Osteocyte (in vitro differentiated cells): ENCODE measurements at regions not wholly inside any gene's neighbourhood (a gene's known extent, or its start where the extent isn't known, plus 50 kb on each side); places are given as distances from the start of the nearest gene placed in this dataset.

Source experiments
- DNase-seq: peaks from one replicate; pipeline ENCODE4 v3.0.0; 2021; ENCODE audit warnings: mixed read lengths; ENCODE audit not compliant: unreplicated experiment; ENCODE audit errors: extremely low spot score
- H3K27ac Mint-ChIP-seq: one replicate; pipeline ENCODE4 v1.8.0; 2021; ENCODE audit warnings: mild to moderate bottlenecking, mixed read lengths; ENCODE audit not compliant: unreplicated experiment
- H3K27me3 Mint-ChIP-seq: one replicate; pipeline ENCODE4 v1.8.0; 2021; ENCODE audit warnings: mixed read lengths; ENCODE audit not compliant: unreplicated experiment
- H3K36me3 Mint-ChIP-seq: one replicate; pipeline ENCODE4 v1.8.0; 2021; ENCODE audit warnings: mixed read lengths; ENCODE audit not compliant: unreplicated experiment
- H3K4me1 Mint-ChIP-seq: one replicate; pipeline ENCODE4 v1.8.0; 2021; ENCODE audit warnings: mixed read lengths; ENCODE audit not compliant: unreplicated experiment
- H3K4me3 Mint-ChIP-seq: one replicate; pipeline ENCODE4 v1.8.0; 2021; ENCODE audit warnings: mild to moderate bottlenecking, moderate library complexity, mixed read lengths; ENCODE audit not compliant: unreplicated experiment
- H3K9me3 Mint-ChIP-seq: one replicate; pipeline ENCODE4 v1.8.0; 2021; ENCODE audit warnings: mixed read lengths; ENCODE audit not compliant: unreplicated experiment
- CTCF ChIP-seq: fragments of 200-600 bp; sonication (generic); IDR thresholded peaks from 2 replicates; pipeline ENCODE4 v1.5.0; 2021; ENCODE audit warnings: antibody characterized with exemption, mild to moderate bottlenecking, moderate library complexity

- peaks cover 24% of the 10 kb centered on the region for H3K9me3 Mint-ChIP-seq
- DNase-seq = no peak
- H3K27ac Mint-ChIP-seq = no peak overlapping the region
- H3K36me3 Mint-ChIP-seq = peaks cover 12% of the 10 kb centered on the region
- peaks cover 43% of the 10 kb centered on the region for H3K4me1 Mint-ChIP-seq
- no peak for TF ChIP-seq CTCF
- H3K4me3 Mint-ChIP-seq = no peak overlapping the region
- H3K27me3 Mint-ChIP-seq = no peaks in the 10 kb centered on the region
These were observed 809.7 kb upstream of the ADGRB3 start for GRCh38 chr6:67825201-67825895.

GRCh38 chr6:67818322-67818721 is 816.8 kb upstream of the ADGRB3 start:
- H3K27me3 Mint-ChIP-seq = no peaks in the 10 kb centered on the region
- peaks cover 7% of the 10 kb centered on the region for H3K4me1 Mint-ChIP-seq
- H3K9me3 Mint-ChIP-seq = peaks cover 45% of the 10 kb centered on the region
- no peak overlapping the region for H3K27ac Mint-ChIP-seq
- no peak for TF ChIP-seq CTCF
- peaks cover 25% of the 10 kb centered on the region for H3K36me3 Mint-ChIP-seq
- H3K4me3 Mint-ChIP-seq = no peak overlapping the region
- no peak for DNase-seq

DNA sequence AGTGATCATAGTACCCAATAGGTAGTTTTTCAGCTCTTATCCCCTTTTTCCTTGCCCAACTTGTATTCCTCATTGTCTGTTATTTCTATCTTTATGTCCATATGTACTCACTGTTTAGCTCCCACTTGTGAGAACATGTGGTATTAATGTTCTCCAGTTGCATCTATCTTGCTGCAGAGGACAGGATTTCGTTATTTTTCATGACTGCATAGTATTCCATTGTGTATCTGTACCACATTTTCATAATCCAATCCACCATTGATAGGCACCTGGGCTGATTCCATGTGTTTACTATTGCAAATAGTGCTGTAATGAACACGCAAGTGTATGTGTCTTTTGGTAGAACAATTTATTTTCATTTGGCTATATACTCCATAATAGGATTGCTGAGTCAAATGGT is 819.5 kb upstream of the ADGRB3 start:
- Mint-ChIP-seq H3K4me3 (no peak overlapping the region), H3K9me3 (peaks cover 39% of the 10 kb centered on the region), H3K36me3 (peaks cover 28% of the 10 kb centered on the region), H3K27ac (no peak overlapping the region), H3K4me1 (peaks cover 7% of the 10 kb centered on the region), H3K27me3 (no peaks in the 10 kb centered on the region)
- DNase-seq = no peak
- no peak for TF ChIP-seq CTCF

DNA sequence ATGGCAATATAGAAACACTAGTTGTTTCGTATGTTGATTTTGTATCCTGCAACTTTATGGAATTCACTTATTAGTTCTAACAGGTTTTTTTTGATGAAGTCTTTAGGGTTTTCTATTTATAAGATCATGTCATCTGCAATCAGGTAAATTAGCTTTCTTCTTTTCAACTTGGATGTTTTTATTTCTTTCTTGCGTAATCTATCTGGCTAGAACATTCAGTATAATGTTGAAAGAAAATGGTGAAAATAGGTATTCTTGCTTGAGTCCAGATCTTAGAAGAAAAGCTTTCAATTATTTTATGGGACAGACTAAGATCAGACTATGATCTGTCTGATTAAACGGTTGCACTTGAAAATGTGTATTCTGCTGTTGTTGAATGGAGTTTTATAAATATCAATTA is 820.8 kb upstream of the ADGRB3 start:
- Mint-ChIP-seq H3K27me3 (no peaks in the 10 kb centered on the region), H3K4me1 (peaks cover 5% of the 10 kb centered on the region), H3K9me3 (peaks cover 27% of the 10 kb centered on the region), H3K36me3 (peaks cover 22% of the 10 kb centered on the region), H3K27ac (no peak overlapping the region), H3K4me3 (no peak overlapping the region)
- no peak for DNase-seq
- no peak for TF ChIP-seq CTCF

DNA sequence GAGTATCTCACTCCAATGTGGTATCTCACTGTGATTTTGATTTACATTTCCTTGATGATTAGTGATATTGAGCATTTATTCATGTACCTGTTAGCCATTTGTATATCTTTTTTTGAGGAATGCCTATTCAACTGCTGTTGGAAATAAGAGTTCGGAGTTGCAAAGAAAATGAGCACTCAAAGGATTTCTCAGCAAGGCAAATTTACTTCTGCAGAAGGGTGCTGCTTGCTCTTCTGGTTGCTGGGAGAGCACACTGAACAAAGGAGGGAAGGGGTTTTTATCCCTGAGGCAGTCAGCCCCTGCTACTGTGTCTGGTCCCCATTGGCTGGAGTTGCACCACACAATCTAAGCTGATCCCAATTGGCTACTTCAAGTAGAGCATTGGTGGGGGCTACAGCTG is 822.4 kb upstream of the ADGRB3 start:
- Mint-ChIP-seq H3K36me3 (peaks cover 22% of the 10 kb centered on the region), H3K27me3 (no peaks in the 10 kb centered on the region), H3K27ac (no peak overlapping the region), H3K4me1 (peaks cover 1% of the 10 kb centered on the region), H3K9me3 (peaks cover 27% of the 10 kb centered on the region), H3K4me3 (no peak overlapping the region)
- TF ChIP-seq CTCF = no peak
- no peak for DNase-seq
